ENCODE measurements at regions not wholly inside any gene's neighbourhood (a gene's known extent, or its start where the extent isn't known, plus 50 kb on each side); places are given as distances from the start of the nearest gene placed in this dataset.

- Histone ChIP-seq H3K36me3 (ENCODE audit: control insufficient read depth, insufficient read depth, low read length) (no peaks in the 10 kb centered on the region), H3K4me3 (replicated peaks; ENCODE audit: low read depth, low read length) (no peak overlapping the region), H3K27me3 (replicated peaks; ENCODE audit: control insufficient read depth, insufficient read depth, low read length) (peaks cover 4% of the 10 kb centered on the region)
- no peak for TF ChIP-seq CTCF (IDR thresholded peaks at IDR 0.05; ENCODE audit: insufficient read depth, low read length, poor library complexity, severe bottlenecking)
- DNase-seq (ENCODE audit: extremely low read depth, insufficient read length) = no peak
Measured at GRCh38 chr2:121059651-121060649, 225.1 kb downstream of the TFCP2L1 start.

GRCh38 chr2:121061633-121062032 lies 223.4 kb downstream of the TFCP2L1 start:
- no peaks in the 10 kb centered on the region for H3K36me3 ChIP-seq (ENCODE audit: control insufficient read depth, insufficient read depth, low read length)
- no peak for TF ChIP-seq CTCF (IDR thresholded peaks at IDR 0.05; ENCODE audit: insufficient read depth, low read length, poor library complexity, severe bottlenecking)

GRCh38 chr2:121063471-121063870 lies 221.5 kb downstream of the TFCP2L1 start:
- peaks cover 6% of the 10 kb centered on the region for H3K27me3 ChIP-seq (replicated peaks; ENCODE audit: control insufficient read depth, insufficient read depth, low read length)
- no peaks in the 10 kb centered on the region for H3K36me3 ChIP-seq (ENCODE audit: control insufficient read depth, insufficient read depth, low read length)
- H3K4me3 ChIP-seq (replicated peaks; ENCODE audit: low read depth, low read length) = no peak overlapping the region
- DNase-seq (ENCODE audit: extremely low read depth, insufficient read length) = no peak
- no peak for TF ChIP-seq CTCF (IDR thresholded peaks at IDR 0.05; ENCODE audit: insufficient read depth, low read length, poor library complexity, severe bottlenecking)

More at GRCh38 chr2:121061633-121062032, 223.4 kb downstream of the TFCP2L1 start:
- DNase-seq (ENCODE audit: extremely low read depth, insufficient read length) = no peak
- H3K4me3 ChIP-seq (replicated peaks; ENCODE audit: low read depth, low read length) = no peak overlapping the region
- peaks cover 6% of the 10 kb centered on the region for H3K27me3 ChIP-seq (replicated peaks; ENCODE audit: control insufficient read depth, insufficient read depth, low read length)

GRCh38 chr2:121064186-121064585 lies 220.8 kb downstream of the TFCP2L1 start:
- H3K4me3 ChIP-seq (replicated peaks; ENCODE audit: low read depth, low read length) = no peak overlapping the region
- no peaks in the 10 kb centered on the region for H3K36me3 ChIP-seq (ENCODE audit: control insufficient read depth, insufficient read depth, low read length)
- no peak for TF ChIP-seq CTCF (IDR thresholded peaks at IDR 0.05; ENCODE audit: insufficient read depth, low read length, poor library complexity, severe bottlenecking)
- DNase-seq (ENCODE audit: extremely low read depth, insufficient read length) = no peak
- H3K27me3 ChIP-seq (replicated peaks; ENCODE audit: control insufficient read depth, insufficient read depth, low read length) = peaks cover 6% of the 10 kb centered on the region

- H3K36me3 ChIP-seq (ENCODE audit: control insufficient read depth, insufficient read depth, low read length) = no peaks in the 10 kb centered on the region
- H3K27me3 ChIP-seq (replicated peaks; ENCODE audit: control insufficient read depth, insufficient read depth, low read length) = peaks cover 6% of the 10 kb centered on the region
- no peak for DNase-seq (ENCODE audit: extremely low read depth, insufficient read length)
- no peak overlapping the region for H3K4me3 ChIP-seq (replicated peaks; ENCODE audit: low read depth, low read length)
- TF ChIP-seq CTCF (IDR thresholded peaks at IDR 0.05; ENCODE audit: insufficient read depth, low read length, poor library complexity, severe bottlenecking) = no peak
Measured at GRCh38 chr2:121065239-121065638, 219.8 kb downstream of the TFCP2L1 start.

All from GM06990 (cell line).